ENCODE measurements at regions not wholly inside any gene's neighbourhood (a gene's known extent, or its start where the extent isn't known, plus 50 kb on each side); places are given as distances from the start of the nearest gene placed in this dataset.
A peak's percentile ranks its signal among the peaks of the same experiment; 100 is the strongest.

DNA sequence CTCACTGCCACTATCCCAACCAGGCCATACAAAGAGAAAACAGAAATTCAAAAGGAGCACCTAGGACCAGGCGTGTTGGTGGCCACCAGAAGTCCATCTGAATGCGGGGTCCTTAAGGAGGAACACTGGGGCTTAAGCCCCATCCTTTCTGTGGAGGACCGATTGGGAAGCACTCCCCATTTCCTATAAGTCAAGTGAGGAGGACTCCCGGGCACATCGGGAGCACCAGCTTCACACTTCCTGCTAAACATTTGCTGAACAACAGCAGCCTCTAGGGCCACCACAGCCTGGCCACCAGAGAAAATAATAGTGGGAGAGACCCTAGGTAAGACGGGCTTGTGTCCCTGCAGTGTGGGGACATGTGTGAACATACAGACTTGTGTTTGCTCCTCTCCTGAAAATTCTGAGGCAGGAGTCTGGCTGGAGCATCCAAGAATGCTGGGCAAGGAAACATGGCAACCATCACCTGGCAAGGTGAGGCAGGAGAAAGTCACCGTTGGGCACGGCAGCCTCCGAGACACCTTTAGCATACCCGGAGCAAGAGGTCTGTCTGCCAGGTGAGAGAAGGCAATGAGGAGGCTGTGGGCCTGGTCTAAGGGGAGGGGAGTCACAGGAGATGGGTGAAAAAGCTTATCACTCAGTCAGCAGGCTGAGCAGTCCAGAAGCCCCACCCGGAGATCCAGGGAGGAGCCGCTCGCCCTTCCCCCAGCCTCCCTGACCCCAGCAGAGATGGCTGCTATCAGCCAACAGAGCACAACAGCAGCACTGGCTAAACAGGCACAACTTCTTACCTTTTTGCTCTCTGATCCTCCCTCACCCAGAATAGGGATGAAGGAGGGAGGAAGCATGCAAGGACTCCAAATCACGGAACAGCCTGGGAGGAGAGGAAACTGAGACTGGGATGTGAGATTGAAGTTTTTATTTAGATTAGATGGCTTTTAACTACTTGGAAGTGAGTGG is 282.3 kb downstream of the EIPR1 start:
- Histone ChIP-seq H2BK20ac (ENCODE audit: low read length) (0 out of 2 replicates have a peak overlapping the region, but pooled peaks have one; percentile 61), H3K18ac (ENCODE audit: extremely low read depth, low read length) (no peak overlapping the region), H3K27ac (ENCODE audit: low read depth, low read length) (no peak overlapping the region), H3K14ac (ENCODE audit: insufficient read length) (no peak overlapping the region), H3K9me3 (ENCODE audit: insufficient read depth in 2 of 2, low read depth in 1 of 2, low read length in 1 of 2) (no peaks in the 10 kb centered on the region), H3K27me3 (replicated peaks in 1 of 4; ENCODE audit: control insufficient read depth in 3 of 4, extremely low read depth in 1 of 4, insufficient read depth in 3 of 4, low read length in 3 of 4) (no peaks in the 10 kb centered on the region), H3K23me2 (ENCODE audit: low read depth, low read length) (no peaks in the 10 kb centered on the region), H2BK120ac (replicated peaks; ENCODE audit: low read depth, low read length) (no peak overlapping the region), H3K79me1 (ENCODE audit: low read depth, low read length) (no peaks in the 10 kb centered on the region), H4K20me1 (replicated peaks in 1 of 2; ENCODE audit: control insufficient read depth in 1 of 2, insufficient read depth in 2 of 2, low read length in 2 of 2) (no peaks in the 10 kb centered on the region), H3K4me1 (replicated peaks in 1 of 4; ENCODE audit: control insufficient read depth in 3 of 4, insufficient read depth in 4 of 4, low read length in 3 of 4) (no peaks in the 10 kb centered on the region; a peak in 1 of 7 replicates), H3K4me2 (ENCODE audit: insufficient read depth in 1 of 2, low read depth in 2 of 2, low read length in 2 of 2) (no peak overlapping the region; a peak in 1 of 4 replicates), H3K56ac (replicated peaks; ENCODE audit: insufficient read length, low read depth, low read length) (no peak overlapping the region), H2AFZ (ENCODE audit: low read length) (peak overlapping the region; percentile 18; the same call in 1 of the 2 replicates), H2BK12ac (ENCODE audit: low read depth, low read length) (no peak overlapping the region), H2AK5ac (ENCODE audit: low read depth, low read length) (no peak overlapping the region), H4K91ac (replicated peaks; ENCODE audit: insufficient read length, low read length) (no peak overlapping the region), H4K8ac (ENCODE audit: extremely low read depth, insufficient read depth, low read length) (no peak overlapping the region), H2BK15ac (ENCODE audit: low read length) (no peak overlapping the region), H3K36me3 (ENCODE audit: control insufficient read depth in 2 of 4, insufficient read depth in 4 of 4, low read length in 3 of 4) (no peaks in the 10 kb centered on the region), H3K4me3 (ENCODE audit: extremely low read depth in 1 of 4, insufficient read depth in 2 of 4, low read depth in 3 of 4, low read length in 4 of 4) (no peak overlapping the region), H2BK5ac (ENCODE audit: low read depth, low read length) (no peak overlapping the region; the same call in 1 of the 2 replicates), H3K9ac (replicated peaks in 1 of 4; ENCODE audit: extremely low read depth in 1 of 4, low read depth in 3 of 4, low read length in 3 of 4) (no peak overlapping the region), H3K4ac (replicated peaks; ENCODE audit: insufficient read length, low read depth, low read length) (no peak overlapping the region), H3K23ac (ENCODE audit: insufficient read length) (no peak overlapping the region), H4K5ac (ENCODE audit: insufficient read length, low read depth, low read length) (no peak overlapping the region), H3K79me2 (ENCODE audit: control insufficient read depth in 1 of 2, insufficient read depth in 2 of 2, low read length in 2 of 2) (no peaks in the 10 kb centered on the region)
- POLR2A ChIA-PET (ENCODE audit: partially characterized antibody) = no interaction called here
- DNase-seq (ENCODE audit: low read depth in 1 of 2, low spot score in 2 of 2) = no peak
- CTCF ChIA-PET (ENCODE audit: partially characterized antibody) = no interaction called here
- FAIRE-seq = no peak
- WGBS, 2 experiments (ENCODE audit: extremely low coverage in 1 of 2, insufficient coverage in 1 of 2, insufficient read length in 1 of 2, insufficient replicate concordance in 2 of 2, low coverage in 1 of 2, low lambda C conversion rate in 2 of 2, missing lambda C conversion rate in 1 of 2) = 86% methylated on average over 12 of the region's 14 CpGs; no CpG with 5 or more reads in 1 of the 2 experiments
- TF ChIP-seq NRF1 (IDR thresholded peaks at IDR 0.05; ENCODE audit: low read depth, low read length) (no peak), KDM1A (IDR thresholded peaks at IDR 0.05; ENCODE audit: borderline replicate concordance, low read length) (no peak), BACH1 (IDR thresholded peaks at IDR 0.05; ENCODE audit: low read length) (no peak), SIX5 (IDR thresholded peaks at IDR 0.05; ENCODE audit: low read depth, low read length) (no peak), PHF8 (conservative IDR thresholded peaks at IDR 0.05; ENCODE audit: low read depth, low read length) (no peak), RBBP5 (IDR thresholded peaks at IDR 0.05; ENCODE audit: borderline replicate concordance, low read depth, low read length) (no peak), TEAD4 (IDR thresholded peaks at IDR 0.05; ENCODE audit: low read depth, low read length) (no peak), CHD2 (IDR thresholded peaks at IDR 0.05; ENCODE audit: low read length) (no peak), ZNF274 (IDR thresholded peaks at IDR 0.05; ENCODE audit: borderline replicate concordance, extremely low read depth, low read length) (no peak), SIN3A (conservative IDR thresholded peaks at IDR 0.05 in 1 of 2, IDR thresholded peaks at IDR 0.05 in 1 of 2; ENCODE audit: low read depth in 1 of 2, low read length in 2 of 2) (no peak), SIRT6 (IDR thresholded peaks at IDR 0.05; ENCODE audit: low read length) (no peak)
- TF ChIP-seq, protein P1, sequence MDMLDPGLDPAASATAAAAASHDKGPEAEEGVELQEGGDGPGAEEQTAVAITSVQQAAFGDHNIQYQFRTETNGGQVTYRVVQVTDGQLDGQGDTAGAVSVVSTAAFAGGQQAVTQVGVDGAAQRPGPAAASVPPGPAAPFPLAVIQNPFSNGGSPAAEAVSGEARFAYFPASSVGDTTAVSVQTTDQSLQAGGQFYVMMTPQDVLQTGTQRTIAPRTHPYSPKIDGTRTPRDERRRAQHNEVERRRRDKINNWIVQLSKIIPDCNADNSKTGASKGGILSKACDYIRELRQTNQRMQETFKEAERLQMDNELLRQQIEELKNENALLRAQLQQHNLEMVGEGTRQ (IDR thresholded peaks at IDR 0.05; ENCODE audit: low read length) = no peak

Measured in H1 (cell line).